IMR-90 (cell line): ENCODE measurements at regions not wholly inside any gene's neighbourhood (a gene's known extent, or its start where the extent isn't known, plus 50 kb on each side); places are given as distances from the start of the nearest gene placed in this dataset.
"Not testable (repeated sequence)": the region's sequence is repeated elsewhere in the genome, so short reads cannot be mapped to it uniquely, and the experiment has no call there.

Experiments used
- BHLHE40 ChIP-seq: fragments of 150-350 bp; IDR thresholded peaks from 2 replicates; pipeline ENCODE4 v1.6.1; 2016; ENCODE audit warnings: mild to moderate bottlenecking, low read depth, low read length
- CEBPB ChIP-seq: IDR thresholded peaks from 2 replicates; pipeline ENCODE4 v1.6.1; 2012; ENCODE audit warnings: low read depth, low read length, improper control_type of control experiment
- CTCF ChIP-seq: conservative IDR thresholded peaks from 2 replicates; pipeline ENCODE4 v1.5.1; 2012; ENCODE audit warnings: mild to moderate bottlenecking, low read depth, low read length, improper control_type of control experiment
- FOS ChIP-seq: fragments of 150-350 bp; IDR thresholded peaks from 2 replicates; pipeline ENCODE4 v1.6.1; 2016; ENCODE audit warnings: low read depth, low read length
- MAFK ChIP-seq: IDR thresholded peaks from 2 replicates; pipeline ENCODE4 v1.6.1; 2012; ENCODE audit warnings: low read depth, low read length, improper control_type of control experiment
- MAZ ChIP-seq: IDR thresholded peaks from 2 replicates; pipeline ENCODE4 v1.6.1; 2012; ENCODE audit warnings: low read depth, mild to moderate bottlenecking, low read length, improper control_type of control experiment, moderate library complexity, borderline replicate concordance
- MXI1 ChIP-seq: IDR thresholded peaks from 2 replicates; pipeline ENCODE4 v1.6.1; 2012; ENCODE audit warnings: low read depth, mild to moderate bottlenecking, low read length, moderate library complexity, borderline replicate concordance
- POLR2A ChIP-seq: IDR thresholded peaks from 2 replicates; pipeline ENCODE4 v1.6.1; 2012; ENCODE audit warnings: mild to moderate bottlenecking, low read depth, low read length
- RAD21 ChIP-seq: IDR thresholded peaks from 2 replicates; pipeline ENCODE4 v1.6.1; 2012; ENCODE audit warnings: low read length, improper control_type of control experiment
- RCOR1 ChIP-seq: IDR thresholded peaks from 2 replicates; pipeline ENCODE4 v1.6.1; 2012; ENCODE audit warnings: mild to moderate bottlenecking, low read length, improper control_type of control experiment; ENCODE audit not compliant: insufficient replicate concordance
- RFX5 ChIP-seq: IDR thresholded peaks from 2 replicates; pipeline ENCODE4 v1.8.0; 2012; ENCODE audit warnings: low read depth, mild to moderate bottlenecking, low read length, moderate library complexity
- SMC3 ChIP-seq: fragments of 150-350 bp; IDR thresholded peaks from 2 replicates; pipeline ENCODE4 v1.6.1; 2016; ENCODE audit warnings: low read depth, mild to moderate bottlenecking, antibody characterized with exemption, low read length, moderate library complexity
- USF2 ChIP-seq: fragments of 150-350 bp; IDR thresholded peaks from 2 replicates; pipeline ENCODE4 v1.6.1; 2017; ENCODE audit warnings: mild to moderate bottlenecking, antibody characterized with exemption, low read length, low read depth
- TF ChIP-seq, protein P1 (sequence below): fragments of 150-350 bp; IDR thresholded peaks from 2 replicates; pipeline ENCODE4 v1.6.1; 2016; ENCODE audit warnings: low read depth, mild to moderate bottlenecking, low read length, moderate library complexity, borderline replicate concordance

DNA sequence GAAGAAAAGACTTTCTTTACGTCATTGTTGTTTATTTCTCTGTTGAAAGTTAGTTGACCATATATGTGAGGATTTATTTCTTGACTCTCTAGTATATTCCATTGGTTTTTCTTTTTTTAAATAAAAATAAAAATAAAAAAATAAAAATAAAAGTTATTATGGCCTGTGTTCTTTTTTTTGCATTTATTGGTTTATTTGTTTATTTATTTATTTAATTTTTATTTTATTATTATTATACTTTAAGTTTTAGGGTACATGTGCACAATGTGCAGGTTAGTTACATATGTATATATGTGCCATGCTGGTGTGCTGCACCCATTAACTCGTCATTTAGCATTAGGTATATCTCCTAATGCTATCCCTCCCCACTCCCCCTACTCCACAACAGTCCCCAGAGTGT is 822.7 kb upstream of the SLC39A10 start:
- not testable (repeated sequence) for TF ChIP-seq POLR2A, CTCF, CEBPB, FOS, SMC3, MAFK, RAD21, USF2, RFX5, MXI1, MAZ, RCOR1, BHLHE40
- TF ChIP-seq, protein P1, sequence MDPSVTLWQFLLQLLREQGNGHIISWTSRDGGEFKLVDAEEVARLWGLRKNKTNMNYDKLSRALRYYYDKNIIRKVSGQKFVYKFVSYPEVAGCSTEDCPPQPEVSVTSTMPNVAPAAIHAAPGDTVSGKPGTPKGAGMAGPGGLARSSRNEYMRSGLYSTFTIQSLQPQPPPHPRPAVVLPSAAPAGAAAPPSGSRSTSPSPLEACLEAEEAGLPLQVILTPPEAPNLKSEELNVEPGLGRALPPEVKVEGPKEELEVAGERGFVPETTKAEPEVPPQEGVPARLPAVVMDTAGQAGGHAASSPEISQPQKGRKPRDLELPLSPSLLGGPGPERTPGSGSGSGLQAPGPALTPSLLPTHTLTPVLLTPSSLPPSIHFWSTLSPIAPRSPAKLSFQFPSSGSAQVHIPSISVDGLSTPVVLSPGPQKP = not testable (repeated sequence)
